AG10803 (cell line): ENCODE measurements at regions not wholly inside any gene's neighbourhood (a gene's known extent, or its start where the extent isn't known, plus 50 kb on each side); places are given as distances from the start of the nearest gene placed in this dataset.

ENCODE experiments used
- DNase-seq: peaks from one replicate; pipeline ENCODE4 v3.0.0; 2010; ENCODE audit warnings: low read depth
- H3K4me3 ChIP-seq: 2 replicates; pipeline ENCODE4 v1.5.1; 2011; ENCODE audit warnings: mild to moderate bottlenecking, low read length, control low read depth
- CTCF ChIP-seq: conservative IDR thresholded peaks from 2 replicates; pipeline ENCODE4 v1.5.1; 2011; ENCODE audit warnings: mild to moderate bottlenecking, low read length, control low read depth, inconsistent platforms

GRCh38 chr12:30813525-30814294 is 59.0 kb upstream of the CAPRIN2 start:
- no peak overlapping the region for H3K4me3 ChIP-seq
- TF ChIP-seq CTCF, result no peak
- DNase-seq, result no peak

GRCh38 chr12:30811966-30812365 is 57.2 kb upstream of the CAPRIN2 start:
- no peak for TF ChIP-seq CTCF
- H3K4me3 ChIP-seq, result no peak overlapping the region
- no peak for DNase-seq

- TF ChIP-seq CTCF, result no peak
- DNase-seq, result no peak
- H3K4me3 ChIP-seq, result no peak overlapping the region
These were observed 56.2 kb upstream of the CAPRIN2 start for GRCh38 chr12:30810918-30811317.

GRCh38 chr12:30807695-30808034 is 52.9 kb upstream of the CAPRIN2 start:
- TF ChIP-seq CTCF, result no peak
- no peak overlapping the region for H3K4me3 ChIP-seq
- DNase-seq, result no peak

- TF ChIP-seq CTCF, result peak; percentile 84
- no peak overlapping the region for H3K4me3 ChIP-seq
- DNase-seq, result peak; percentile 77
These were observed 52.4 kb upstream of the CAPRIN2 start for GRCh38 chr12:30806989-30807694.

GRCh38 chr12:30805959-30806358 is 51.2 kb upstream of the CAPRIN2 start:
- no peak for DNase-seq
- TF ChIP-seq CTCF, result no peak

More at GRCh38 chr12:30805959-30806358, 51.2 kb upstream of the CAPRIN2 start:
- H3K4me3 ChIP-seq, result no peak overlapping the region
